ENCODE measurements at regions not wholly inside any gene's neighbourhood (a gene's known extent, or its start where the extent isn't known, plus 50 kb on each side); places are given as distances from the start of the nearest gene placed in this dataset.

DNA sequence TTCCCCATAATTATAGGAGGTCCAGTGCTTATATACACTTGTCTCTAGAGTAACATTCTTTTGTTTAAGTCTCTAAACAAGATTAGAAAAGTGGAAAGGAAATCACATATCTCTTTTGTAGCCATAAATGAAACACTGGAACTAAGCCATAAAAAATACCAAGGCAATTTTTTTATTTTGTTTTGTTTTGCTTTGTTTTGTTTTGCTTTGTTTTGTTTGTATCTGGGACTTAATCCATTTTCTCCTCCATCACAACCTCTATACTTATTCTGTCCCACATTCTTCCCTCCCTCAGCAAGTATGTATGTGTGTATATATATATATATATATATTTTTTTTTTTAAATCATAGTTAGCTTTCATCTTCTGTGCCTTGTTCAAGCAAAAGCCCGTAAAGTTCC is 436.6 kb upstream of the MPDZ start:
- Histone ChIP-seq H3K79me2 (ENCODE audit: insufficient read depth, low read length) (no peaks in the 10 kb centered on the region), H2AFZ (ENCODE audit: low read length) (no peak overlapping the region), H3K27ac (ENCODE audit: low read depth, low read length) (no peak overlapping the region), H3K4me1 (ENCODE audit: insufficient read depth, low read length) (peaks cover 34% of the 10 kb centered on the region), H3K9me3 (ENCODE audit: low read depth, low read length) (no peaks in the 10 kb centered on the region), H3K4me3 (ENCODE audit: insufficient read depth, low read length) (no peak overlapping the region), H3K4me2 (ENCODE audit: insufficient read depth, low read length) (no peak overlapping the region), H4K20me1 (ENCODE audit: insufficient read depth, low read length) (no peaks in the 10 kb centered on the region), H3K36me3 (ENCODE audit: insufficient read depth, low read length) (no peaks in the 10 kb centered on the region), H3K27me3 (ENCODE audit: insufficient read depth, low read length) (peaks cover 5% of the 10 kb centered on the region)
- no peak for TF ChIP-seq CTCF (IDR thresholded peaks at IDR 0.05; ENCODE audit: extremely low read depth, low read depth, low read length)
- no peak for DNase-seq (ENCODE audit: insufficient read length, low spot score, missing footprints)

DNA sequence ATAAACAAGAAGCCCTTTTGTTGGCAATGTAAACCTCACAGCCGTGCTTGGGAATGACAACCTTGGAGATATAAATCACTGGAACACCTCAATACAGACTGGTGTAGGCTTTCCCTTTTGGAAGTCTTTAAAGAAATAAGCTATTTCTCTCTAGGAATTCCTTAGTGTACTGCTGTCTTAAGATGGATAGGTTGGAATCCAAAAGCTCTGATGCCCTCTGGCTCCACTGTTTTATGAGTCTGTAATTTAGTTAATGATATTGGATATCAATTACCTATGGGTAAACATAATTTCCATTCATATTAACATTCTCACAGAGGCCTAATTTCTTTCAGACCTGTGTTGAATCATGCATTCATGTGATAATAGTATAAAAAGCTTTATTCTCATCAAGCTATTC is 435.9 kb upstream of the MPDZ start:
- Histone ChIP-seq H3K79me2 (ENCODE audit: insufficient read depth, low read length) (no peaks in the 10 kb centered on the region), H3K36me3 (ENCODE audit: insufficient read depth, low read length) (no peaks in the 10 kb centered on the region), H3K27me3 (ENCODE audit: insufficient read depth, low read length) (peaks cover 5% of the 10 kb centered on the region), H4K20me1 (ENCODE audit: insufficient read depth, low read length) (no peaks in the 10 kb centered on the region), H3K4me2 (ENCODE audit: insufficient read depth, low read length) (no peak overlapping the region), H3K27ac (ENCODE audit: low read depth, low read length) (no peak overlapping the region), H3K4me1 (ENCODE audit: insufficient read depth, low read length) (peaks cover 32% of the 10 kb centered on the region), H3K4me3 (ENCODE audit: insufficient read depth, low read length) (no peak overlapping the region), H3K9me3 (ENCODE audit: low read depth, low read length) (no peaks in the 10 kb centered on the region), H2AFZ (ENCODE audit: low read length) (no peak overlapping the region)
- TF ChIP-seq CTCF (IDR thresholded peaks at IDR 0.05; ENCODE audit: extremely low read depth, low read depth, low read length): no peak
- DNase-seq (ENCODE audit: insufficient read length, low spot score, missing footprints): no peak

DNA sequence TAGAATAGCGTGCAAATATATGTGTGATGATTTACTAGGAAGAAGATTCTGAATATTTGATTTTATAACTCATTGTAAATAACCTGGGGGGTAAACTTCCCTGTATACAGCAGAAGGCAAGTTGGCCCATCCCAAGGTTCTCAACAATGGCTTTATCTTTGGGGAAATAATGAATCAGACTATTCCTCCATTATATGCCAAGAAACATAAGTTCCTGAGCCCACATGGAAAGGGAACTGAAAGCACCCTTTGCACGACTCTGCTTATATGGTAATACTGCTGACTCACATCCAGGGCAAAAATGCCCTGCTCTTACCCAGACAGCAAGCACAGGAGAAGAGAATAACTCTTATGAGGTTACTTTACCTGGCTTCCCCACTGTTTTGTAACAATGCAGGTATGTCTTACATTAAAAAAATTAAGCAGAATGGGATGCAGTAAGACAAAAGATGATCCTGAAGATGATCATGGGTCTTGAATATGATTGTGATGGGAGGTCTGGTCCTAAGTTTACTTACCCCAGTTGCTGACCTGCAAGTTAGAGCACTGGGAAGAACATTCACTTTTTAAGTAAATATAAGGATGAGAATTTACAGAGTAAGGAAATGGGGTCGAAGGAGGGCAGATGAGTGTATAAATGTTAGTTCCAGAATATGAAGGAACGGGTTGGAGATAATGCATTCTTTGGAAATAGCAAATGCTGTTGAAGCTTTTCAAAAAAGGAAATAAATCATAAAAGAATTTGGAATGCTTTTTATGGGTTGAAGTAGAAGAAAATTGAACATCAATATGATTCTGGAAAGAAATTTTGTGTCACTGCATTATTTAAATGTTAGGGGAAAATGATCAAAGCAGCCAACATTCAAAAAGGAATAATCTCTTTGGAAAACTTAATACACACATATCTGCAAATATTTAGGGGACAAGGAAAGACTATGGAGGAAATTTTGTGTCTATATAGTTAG is 428.4 kb upstream of the MPDZ start:
- Histone ChIP-seq H4K20me1 (ENCODE audit: insufficient read depth, low read length) (no peaks in the 10 kb centered on the region), H3K36me3 (ENCODE audit: insufficient read depth, low read length) (no peaks in the 10 kb centered on the region), H3K4me3 (ENCODE audit: insufficient read depth, low read length) (no peak overlapping the region), H3K79me2 (ENCODE audit: insufficient read depth, low read length) (no peaks in the 10 kb centered on the region), H3K27me3 (ENCODE audit: insufficient read depth, low read length) (no peaks in the 10 kb centered on the region), H3K4me2 (ENCODE audit: insufficient read depth, low read length) (peak overlapping the region; percentile 28), H3K27ac (ENCODE audit: low read depth, low read length) (peak overlapping the region; percentile 87), H3K9me3 (ENCODE audit: low read depth, low read length) (no peaks in the 10 kb centered on the region), H3K4me1 (ENCODE audit: insufficient read depth, low read length) (peaks cover 28% of the 10 kb centered on the region), H2AFZ (ENCODE audit: low read length) (no peak overlapping the region)
- no peak for TF ChIP-seq CTCF (IDR thresholded peaks at IDR 0.05; ENCODE audit: extremely low read depth, low read depth, low read length)
- DNase-seq (ENCODE audit: insufficient read length, low spot score, missing footprints): no peak

- Histone ChIP-seq H3K4me1 (ENCODE audit: insufficient read depth, low read length) (peaks cover 28% of the 10 kb centered on the region), H3K27ac (ENCODE audit: low read depth, low read length) (peak overlapping the region; percentile 87), H3K4me2 (ENCODE audit: insufficient read depth, low read length) (peak overlapping the region; percentile 28), H3K79me2 (ENCODE audit: insufficient read depth, low read length) (no peaks in the 10 kb centered on the region), H3K9me3 (ENCODE audit: low read depth, low read length) (no peaks in the 10 kb centered on the region), H2AFZ (ENCODE audit: low read length) (no peak overlapping the region), H3K36me3 (ENCODE audit: insufficient read depth, low read length) (no peaks in the 10 kb centered on the region), H3K4me3 (ENCODE audit: insufficient read depth, low read length) (peak overlapping the region; percentile 0), H3K27me3 (ENCODE audit: insufficient read depth, low read length) (no peaks in the 10 kb centered on the region), H4K20me1 (ENCODE audit: insufficient read depth, low read length) (no peaks in the 10 kb centered on the region)
- no peak for TF ChIP-seq CTCF (IDR thresholded peaks at IDR 0.05; ENCODE audit: extremely low read depth, low read depth, low read length)
- DNase-seq (ENCODE audit: insufficient read length, low spot score, missing footprints): peak; percentile 52
Measured at GRCh38 chr9:13705918-13706317, 426.4 kb upstream of the MPDZ start.

Data from osteoblast (primary cell).